ENCODE measurements at regions not wholly inside any gene's neighbourhood (a gene's known extent, or its start where the extent isn't known, plus 50 kb on each side); places are given as distances from the start of the nearest gene placed in this dataset.

GRCh38 chr2:239536186-239536585 lies 135.4 kb upstream of the HDAC4 start:
- Histone ChIP-seq H3K9ac (ENCODE audit: control insufficient read depth, extremely low read depth, insufficient read depth, low read length) (no peak overlapping the region), H3K9me1 (ENCODE audit: control insufficient read depth, extremely low read depth, insufficient read depth, low read length) (no peaks in the 10 kb centered on the region), H3K4me3 (ENCODE audit: control insufficient read depth in 2 of 3, extremely low read depth in 1 of 3, insufficient read depth in 2 of 3, low read depth in 1 of 3, low read length in 3 of 3) (no peak overlapping the region), H3K4me2 (ENCODE audit: control insufficient read depth, extremely low read depth, insufficient read depth, low read depth, low read length) (no peak overlapping the region), H3K79me2 (ENCODE audit: control insufficient read depth, insufficient read depth, low read length) (no peaks in the 10 kb centered on the region), H4K20me1 (ENCODE audit: control insufficient read depth, extremely low read depth, insufficient read depth, low read length) (no peaks in the 10 kb centered on the region), H3K9me3 (ENCODE audit: control insufficient read depth, low read depth, low read length) (no peaks in the 10 kb centered on the region), H2AFZ (ENCODE audit: control insufficient read depth, low read length) (no peak overlapping the region), H3K27me3 (ENCODE audit: control insufficient read depth, extremely low read depth, insufficient read depth, low read length) (peaks cover 4% of the 10 kb centered on the region), H3K27ac (ENCODE audit: control insufficient read depth, insufficient read depth, low read length) (no peak overlapping the region), H3K4me1 (ENCODE audit: control insufficient read depth, extremely low read depth, insufficient read depth, low read length) (no peaks in the 10 kb centered on the region), H3K36me3 (ENCODE audit: control insufficient read depth in 2 of 2, extremely low read depth in 1 of 2, insufficient read depth in 2 of 2, low read length in 2 of 2) (no peaks in the 10 kb centered on the region)
- DNase-seq (ENCODE audit: low read depth, low spot score) (no peak), FAIRE-seq (no peak)
- TF ChIP-seq EZH2 (IDR thresholded peaks at IDR 0.05; ENCODE audit: low read length), result no peak
- no peak for TF ChIP-seq CTCF (optimal IDR thresholded peaks at IDR 0.05 in 1 of 3, IDR thresholded peaks at IDR 0.05 in 1 of 3, conservative IDR thresholded peaks at IDR 0.05 in 1 of 3; ENCODE audit: extremely low read depth in 1 of 3, insufficient read depth in 2 of 3, low read length in 3 of 3)
- dilution Hi-C loops (cut with MboI; ENCODE audit: extremely low pct_ligation_motif_present, low sequenced_read_pairs), result no loop called here

- no peaks in the 10 kb centered on the region for H4K20me1 ChIP-seq (ENCODE audit: control insufficient read depth, extremely low read depth, insufficient read depth, low read length)
- H3K79me2 ChIP-seq (ENCODE audit: control insufficient read depth, insufficient read depth, low read length), result no peaks in the 10 kb centered on the region
- TF ChIP-seq EZH2 (IDR thresholded peaks at IDR 0.05; ENCODE audit: low read length) (no peak), CTCF (optimal IDR thresholded peaks at IDR 0.05 in 1 of 3, IDR thresholded peaks at IDR 0.05 in 1 of 3, conservative IDR thresholded peaks at IDR 0.05 in 1 of 3; ENCODE audit: extremely low read depth in 1 of 3, insufficient read depth in 2 of 3, low read length in 3 of 3) (no peak)
- no peaks in the 10 kb centered on the region for H3K4me1 ChIP-seq (ENCODE audit: control insufficient read depth, extremely low read depth, insufficient read depth, low read length)
- H3K27me3 ChIP-seq (ENCODE audit: control insufficient read depth, extremely low read depth, insufficient read depth, low read length), result peaks cover 4% of the 10 kb centered on the region
- no peak overlapping the region for H3K9ac ChIP-seq (ENCODE audit: control insufficient read depth, extremely low read depth, insufficient read depth, low read length)
- H3K27ac ChIP-seq (ENCODE audit: control insufficient read depth, insufficient read depth, low read length), result no peak overlapping the region
- H3K4me2 ChIP-seq (ENCODE audit: control insufficient read depth, extremely low read depth, insufficient read depth, low read depth, low read length), result no peak overlapping the region
- no peak for FAIRE-seq
- H3K4me3 ChIP-seq (ENCODE audit: control insufficient read depth in 2 of 3, extremely low read depth in 1 of 3, insufficient read depth in 2 of 3, low read depth in 1 of 3, low read length in 3 of 3), result no peak overlapping the region
- no peaks in the 10 kb centered on the region for H3K9me1 ChIP-seq (ENCODE audit: control insufficient read depth, extremely low read depth, insufficient read depth, low read length)
- H2AFZ ChIP-seq (ENCODE audit: control insufficient read depth, low read length), result no peak overlapping the region
- no peaks in the 10 kb centered on the region for H3K9me3 ChIP-seq (ENCODE audit: control insufficient read depth, low read depth, low read length)
- dilution Hi-C loops (cut with MboI; ENCODE audit: extremely low pct_ligation_motif_present, low sequenced_read_pairs), result no loop called here
- H3K36me3 ChIP-seq (ENCODE audit: control insufficient read depth in 2 of 2, extremely low read depth in 1 of 2, insufficient read depth in 2 of 2, low read length in 2 of 2), result no peaks in the 10 kb centered on the region
- no peak for DNase-seq (ENCODE audit: low read depth, low spot score)
Measured at GRCh38 chr2:239535413-239536144, 134.8 kb upstream of the HDAC4 start.

Data from keratinocyte (primary cell).